HG03139 (cell line): ENCODE measurements at regions not wholly inside any gene's neighbourhood (a gene's known extent, or its start where the extent isn't known, plus 50 kb on each side); places are given as distances from the start of the nearest gene placed in this dataset.
A peak's percentile ranks its signal among the peaks of the same experiment; 100 is the strongest.
"Not testable (repeated sequence)": the region's sequence is repeated elsewhere in the genome, so short reads cannot be mapped to it uniquely, and the experiment has no call there.

Experiments
- ATAC-seq: cut with Tn5 transposase; IDR thresholded peaks from one replicate; pipeline ENCODE4 v1.9.1; 2021; ENCODE audit not compliant: unreplicated experiment

DNA sequence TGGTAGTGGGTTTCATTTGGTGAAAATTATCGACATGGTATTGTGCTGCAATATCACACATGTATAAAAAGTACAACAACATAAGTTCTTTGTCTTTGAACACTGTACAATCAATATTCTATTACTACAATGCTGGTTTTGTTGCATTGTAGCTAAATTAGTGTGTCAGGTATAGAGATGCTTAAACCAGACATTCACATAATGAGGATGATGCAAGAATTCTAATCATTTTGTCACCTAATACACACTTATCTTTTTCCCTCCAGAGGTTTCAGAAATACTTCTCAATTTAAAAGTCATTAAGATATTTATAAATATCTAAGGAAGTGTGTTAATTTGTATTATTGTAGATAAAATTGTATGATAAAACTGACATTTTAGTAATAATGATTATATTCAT, 174.8 kb upstream of the MAN1A1 start:
- ATAC-seq, result no peak

DNA sequence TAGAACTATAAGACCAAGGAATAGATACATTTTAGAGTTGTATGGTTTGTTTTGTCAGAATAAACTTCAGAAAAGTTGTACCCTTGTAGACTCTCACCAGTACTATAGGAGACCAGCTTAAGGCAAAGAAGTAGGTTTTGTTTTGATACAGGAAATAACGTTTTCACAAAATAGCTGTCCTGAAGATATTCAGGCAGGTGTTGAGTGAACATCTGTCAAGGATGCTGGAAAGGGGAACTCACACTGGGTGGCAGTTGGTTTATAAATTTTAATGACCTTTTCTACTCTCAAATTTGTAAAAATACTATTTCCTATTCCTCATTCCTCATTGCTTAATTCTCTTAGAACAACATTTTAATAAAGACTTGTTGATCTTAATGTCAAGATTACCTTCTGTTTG, 174.0 kb upstream of the MAN1A1 start:
- ATAC-seq, result no peak

DNA sequence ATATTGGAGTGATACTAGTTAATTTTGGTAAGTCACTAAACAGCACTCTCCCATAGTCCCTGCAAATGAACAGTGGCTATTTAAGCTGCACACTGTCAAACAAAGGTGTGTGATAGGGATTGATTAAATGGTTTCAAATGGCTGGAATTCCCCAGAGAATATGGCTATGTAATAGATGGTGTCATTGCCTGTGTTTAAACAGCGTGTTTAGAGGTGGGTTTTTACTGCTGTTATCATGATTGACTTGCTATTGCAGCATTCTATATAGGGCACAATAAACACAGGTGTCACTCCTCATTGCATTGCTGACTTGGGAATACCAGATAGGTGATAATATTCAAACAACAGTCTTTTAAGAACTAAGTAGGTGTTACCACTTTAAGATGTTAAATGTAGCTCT, 171.7 kb upstream of the MAN1A1 start:
- no peak for ATAC-seq

DNA sequence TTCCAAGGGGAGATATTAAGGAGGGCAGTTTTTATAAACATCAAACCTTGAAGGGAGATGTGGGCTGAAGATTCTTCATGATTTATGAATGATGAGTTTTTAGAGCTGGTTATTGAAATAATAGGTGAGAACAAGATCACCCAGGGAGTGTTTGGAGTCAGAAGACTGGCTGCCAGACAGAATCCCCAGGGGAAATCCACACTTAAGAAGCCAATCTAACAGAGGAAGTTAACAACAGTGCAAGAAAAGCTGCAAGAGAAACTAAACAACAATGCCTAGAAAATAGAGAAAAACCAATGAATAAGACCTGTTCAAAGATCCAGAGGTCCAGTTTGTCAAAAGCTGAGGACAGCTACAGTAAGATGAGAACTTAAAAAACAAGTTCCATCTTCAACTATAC, 167.9 kb upstream of the MAN1A1 start:
- no peak for ATAC-seq

- no peak for ATAC-seq
Measured at GRCh38 chr6:119514345-119514744, 164.8 kb upstream of the MAN1A1 start.

- no peak for ATAC-seq
Measured at GRCh38 chr6:119511024-119511423, 161.5 kb upstream of the MAN1A1 start.

DNA sequence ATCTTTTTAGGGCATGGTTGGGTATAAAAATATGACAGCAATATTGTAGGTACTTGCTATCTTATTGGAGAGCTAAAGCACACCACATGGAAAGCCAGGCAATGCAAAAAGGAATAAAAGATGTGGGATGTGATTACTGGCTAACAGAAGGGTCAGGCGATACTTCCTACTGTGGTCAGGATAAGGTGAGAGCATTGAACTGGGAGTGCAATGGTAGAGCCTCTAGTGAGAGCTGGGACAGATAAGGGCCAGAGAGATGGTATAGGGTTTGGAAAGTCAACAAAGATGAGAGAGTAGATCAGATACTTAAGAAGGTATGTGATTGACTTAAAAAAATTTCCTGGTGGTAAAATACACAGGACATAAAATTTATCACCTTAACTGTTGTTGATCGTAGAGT, 160.7 kb upstream of the MAN1A1 start:
- ATAC-seq, result no peak

- no peak for ATAC-seq
Measured at GRCh38 chr6:119506631-119507174, 157.1 kb upstream of the MAN1A1 start.

DNA sequence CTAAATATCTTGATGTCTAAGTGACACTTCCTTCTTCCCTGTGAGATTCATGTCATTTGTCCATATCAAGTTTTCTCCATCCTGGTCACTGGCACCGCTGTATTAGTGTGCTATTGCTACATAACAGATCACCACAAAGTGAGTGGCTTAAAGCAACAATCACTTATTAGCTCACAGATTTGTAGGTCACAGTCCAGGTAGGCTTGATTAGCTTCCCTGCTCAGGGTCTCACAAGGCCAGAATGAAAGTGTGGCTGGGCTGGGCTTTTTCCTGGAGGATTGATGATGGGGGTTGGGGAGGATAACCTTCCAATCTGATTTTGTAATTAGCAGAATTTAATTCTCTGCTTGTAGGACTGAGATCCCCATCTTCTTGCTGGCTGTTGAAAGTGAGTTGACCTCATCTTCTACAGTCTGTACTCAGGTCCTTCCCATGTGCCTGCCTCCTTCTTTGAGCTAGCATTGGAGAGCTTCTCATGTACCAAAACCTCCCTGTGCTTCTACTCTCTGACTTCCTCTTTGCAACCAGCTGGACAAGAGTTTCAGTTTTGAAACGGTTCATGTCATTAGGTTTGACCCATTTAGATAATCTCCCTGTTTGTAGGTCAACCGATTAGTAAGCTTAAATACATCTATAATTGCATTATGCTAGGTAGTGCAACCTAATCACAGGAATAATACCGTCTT, 152.4 kb upstream of the MAN1A1 start:
- ATAC-seq, result peak; percentile 84

DNA sequence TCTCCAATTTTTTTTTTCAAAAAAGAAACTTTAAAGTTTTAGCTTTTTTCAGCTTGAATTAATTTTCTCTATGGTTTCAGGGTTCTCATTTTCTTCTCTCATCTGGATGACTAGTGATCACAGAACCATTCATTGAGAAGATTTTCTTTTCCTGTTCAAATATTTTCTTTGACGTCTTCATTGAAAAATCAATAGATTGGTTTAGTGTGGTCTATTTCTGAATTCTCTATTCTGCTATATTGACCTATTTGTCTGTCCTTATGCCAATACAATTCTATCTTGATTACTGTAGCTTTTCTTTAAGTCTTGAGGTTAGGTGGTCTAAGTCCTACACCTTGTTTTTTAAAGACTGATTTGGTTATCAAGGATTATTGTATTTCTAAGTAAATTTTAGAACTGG, 150.2 kb upstream of the MAN1A1 start:
- no peak for ATAC-seq

DNA sequence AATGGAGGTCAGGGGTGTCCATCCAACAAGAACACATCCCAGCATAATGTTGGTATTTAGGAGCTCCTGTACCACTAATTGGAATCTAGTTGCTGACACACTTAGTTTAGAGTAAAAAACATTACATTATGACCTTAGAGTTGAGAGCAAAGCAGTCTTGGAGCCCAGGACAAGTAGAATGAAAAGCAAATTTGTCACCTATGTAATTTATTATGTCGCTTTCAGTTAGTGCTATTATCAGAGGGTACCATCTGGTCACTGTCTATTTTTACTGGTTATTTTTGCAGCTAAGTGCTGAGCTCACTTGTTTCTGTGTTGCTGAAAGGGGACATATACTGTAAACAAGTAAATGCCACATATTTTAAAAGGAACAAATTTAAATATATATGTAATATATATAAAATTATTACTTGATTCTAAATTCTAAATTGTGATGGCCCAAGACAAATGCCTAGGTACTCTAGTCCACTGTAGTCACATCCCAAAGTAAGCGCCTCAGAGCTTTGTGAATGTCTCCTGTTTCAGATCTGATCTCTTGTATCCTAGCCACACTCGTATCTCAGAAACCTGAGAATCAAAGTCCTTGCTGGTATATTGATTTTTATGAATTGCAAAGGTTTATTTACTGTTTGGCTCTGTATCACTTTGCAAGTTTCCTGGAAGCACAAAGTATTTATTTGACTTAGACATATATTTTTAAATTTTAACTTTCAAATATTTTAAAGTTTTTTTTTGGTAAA, 148.6 kb upstream of the MAN1A1 start:
- ATAC-seq, result no peak

- no peak for ATAC-seq
Measured at GRCh38 chr6:119495230-119495683, 145.7 kb upstream of the MAN1A1 start.

- ATAC-seq, result no peak
Measured at GRCh38 chr6:119493980-119494379, 144.4 kb upstream of the MAN1A1 start.

GRCh38 chr6:119491112-119491511, 141.6 kb upstream of the MAN1A1 start:
- ATAC-seq, result not testable (repeated sequence)

- ATAC-seq, result not testable (repeated sequence)
Measured at GRCh38 chr6:119490050-119490449, 140.5 kb upstream of the MAN1A1 start.

- ATAC-seq, result no peak
Measured at GRCh38 chr6:119484598-119484997, 135.0 kb upstream of the MAN1A1 start.

- ATAC-seq, result no peak
Measured at GRCh38 chr6:119483908-119484307, 134.3 kb upstream of the MAN1A1 start.

- ATAC-seq, result no peak
Measured at GRCh38 chr6:119482850-119483285, 133.3 kb upstream of the MAN1A1 start.

DNA sequence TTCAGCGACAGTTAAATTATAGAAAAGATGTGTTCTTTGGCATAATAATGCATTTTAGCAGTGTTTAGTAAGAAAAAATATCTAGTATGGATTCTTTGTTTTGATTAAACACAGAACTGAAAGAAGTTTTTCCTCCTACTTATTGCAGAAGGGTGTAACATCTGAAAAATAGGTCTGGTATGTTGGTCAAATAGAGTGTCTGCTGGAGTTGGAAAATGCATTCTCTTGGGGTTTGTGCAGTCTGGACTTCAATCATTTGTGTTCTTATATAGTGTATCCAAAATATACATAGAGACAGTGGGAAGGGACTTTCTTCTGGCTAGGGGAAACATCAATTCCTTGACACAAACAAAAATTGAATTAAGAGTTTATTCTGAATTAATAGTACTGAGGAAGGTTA, 132.4 kb upstream of the MAN1A1 start:
- ATAC-seq, result no peak

GRCh38 chr6:119480961-119481497, 131.5 kb upstream of the MAN1A1 start:
- ATAC-seq, result no peak

DNA sequence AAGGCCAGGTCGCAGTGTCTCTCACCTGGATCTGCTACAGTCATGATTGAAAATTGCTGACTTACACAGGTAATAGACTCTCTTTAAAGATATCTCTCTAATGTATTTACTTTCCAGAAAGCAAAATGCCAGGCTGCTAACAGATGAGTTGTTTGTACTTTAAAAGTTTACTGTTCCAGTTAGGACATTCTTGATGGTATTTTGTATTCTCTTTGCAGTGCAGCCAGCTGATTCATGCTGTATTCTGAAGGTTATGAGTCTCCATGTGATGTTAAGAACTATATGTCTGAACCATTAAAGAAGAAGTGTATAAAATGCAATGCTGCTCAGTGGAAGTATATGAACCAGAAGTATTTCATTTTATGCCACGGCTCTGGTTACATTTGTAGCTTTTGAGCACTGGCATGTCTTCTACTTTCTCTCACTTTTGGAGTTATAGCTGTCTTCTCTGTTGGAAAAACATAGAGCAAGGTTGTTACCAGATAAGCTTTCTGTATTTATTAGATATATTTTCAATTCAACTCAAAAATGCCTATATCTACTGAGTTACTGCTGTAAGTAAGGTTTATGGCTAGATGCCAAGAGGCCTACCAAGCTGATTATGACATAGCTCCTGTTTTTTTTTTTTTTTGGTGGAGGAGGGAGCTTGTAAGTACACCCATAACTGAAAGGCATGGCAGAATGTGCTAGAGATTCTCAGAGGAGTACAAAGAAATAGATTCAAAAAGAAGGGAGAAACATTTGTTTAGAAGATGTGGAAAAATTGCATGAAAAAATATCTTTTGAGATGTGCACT, 130.5 kb upstream of the MAN1A1 start:
- no peak for ATAC-seq
